Ishikawa (cell line): ENCODE measurements at regions not wholly inside any gene's neighbourhood (a gene's known extent, or its start where the extent isn't known, plus 50 kb on each side); places are given as distances from the start of the nearest gene placed in this dataset.
A peak's percentile ranks its signal among the peaks of the same experiment; 100 is the strongest.

Experiments used
- CEBPB ChIP-seq: IDR thresholded peaks from 2 replicates; pipeline ENCODE4 v1.6.1; 2012
- CREB1 ChIP-seq: IDR thresholded peaks from 2 replicates; pipeline ENCODE4 v1.6.1; 2012; ENCODE audit warnings: low read depth
- EGR1 ChIP-seq: IDR thresholded peaks from 2 replicates; pipeline ENCODE4 v1.6.1; 2012
- EP300 ChIP-seq: IDR thresholded peaks from 2 replicates; pipeline ENCODE4 v1.6.1; 2012; ENCODE audit warnings: borderline replicate concordance
- FOXM1 ChIP-seq: IDR thresholded peaks from 2 replicates; pipeline ENCODE4 v1.6.1; 2012; ENCODE audit warnings: low read depth, borderline replicate concordance
- NFIC ChIP-seq: IDR thresholded peaks from 2 replicates; pipeline ENCODE4 v1.6.1; 2012
- RAD21 ChIP-seq: IDR thresholded peaks from 2 replicates; pipeline ENCODE4 v1.6.1; 2012; ENCODE audit warnings: low read depth
- TAF1 ChIP-seq: IDR thresholded peaks from 2 replicates; pipeline ENCODE4 v1.6.1; 2012; ENCODE audit warnings: low read depth, mild to moderate bottlenecking
- TCF12 ChIP-seq: IDR thresholded peaks from 2 replicates; pipeline ENCODE4 v1.6.1; 2012; ENCODE audit warnings: low read depth
- TEAD4 ChIP-seq: IDR thresholded peaks from 2 replicates; pipeline ENCODE4 v1.6.1; 2012
- YY1 ChIP-seq: IDR thresholded peaks from 2 replicates; pipeline ENCODE4 v1.6.1; 2012; ENCODE audit warnings: low read depth
- ZBTB7A ChIP-seq: IDR thresholded peaks from 2 replicates; pipeline ENCODE4 v1.6.1; 2012; ENCODE audit warnings: low read depth
- TF ChIP-seq, protein P1 (sequence below): IDR thresholded peaks from 2 replicates; pipeline ENCODE4 v1.6.1; 2012
- TF ChIP-seq, protein P2 (sequence below): IDR thresholded peaks from 2 replicates; pipeline ENCODE4 v1.6.1; 2012; ENCODE audit warnings: low read depth, mild to moderate bottlenecking
- TF ChIP-seq, protein P3 (sequence below): IDR thresholded peaks from 2 replicates; pipeline ENCODE4 v1.6.1; 2012

DNA sequence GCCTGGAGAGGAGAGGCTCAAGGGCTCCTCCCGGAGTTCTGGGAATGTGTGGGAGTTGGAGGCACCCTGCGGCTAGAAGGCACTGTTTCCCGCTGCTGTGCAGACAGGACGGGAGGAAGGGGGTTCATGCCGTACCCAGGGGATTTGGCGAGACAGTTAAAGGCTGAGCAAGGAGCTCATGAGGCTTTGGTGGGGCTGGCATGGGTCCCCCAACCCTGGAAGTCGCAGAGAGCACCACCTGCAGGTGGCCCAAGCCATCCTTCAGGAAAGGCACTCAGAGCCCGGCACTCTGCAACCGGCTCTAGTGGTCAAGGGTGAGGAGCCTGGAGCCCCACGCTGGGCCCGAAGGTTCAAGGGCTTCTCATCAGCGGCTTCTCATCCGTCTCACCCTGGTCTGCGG is 138.2 kb downstream of the NPIPB11 start:
- 0 out of 2 replicates have a peak, but pooled peaks have one; percentile 17 for TF ChIP-seq EGR1

DNA sequence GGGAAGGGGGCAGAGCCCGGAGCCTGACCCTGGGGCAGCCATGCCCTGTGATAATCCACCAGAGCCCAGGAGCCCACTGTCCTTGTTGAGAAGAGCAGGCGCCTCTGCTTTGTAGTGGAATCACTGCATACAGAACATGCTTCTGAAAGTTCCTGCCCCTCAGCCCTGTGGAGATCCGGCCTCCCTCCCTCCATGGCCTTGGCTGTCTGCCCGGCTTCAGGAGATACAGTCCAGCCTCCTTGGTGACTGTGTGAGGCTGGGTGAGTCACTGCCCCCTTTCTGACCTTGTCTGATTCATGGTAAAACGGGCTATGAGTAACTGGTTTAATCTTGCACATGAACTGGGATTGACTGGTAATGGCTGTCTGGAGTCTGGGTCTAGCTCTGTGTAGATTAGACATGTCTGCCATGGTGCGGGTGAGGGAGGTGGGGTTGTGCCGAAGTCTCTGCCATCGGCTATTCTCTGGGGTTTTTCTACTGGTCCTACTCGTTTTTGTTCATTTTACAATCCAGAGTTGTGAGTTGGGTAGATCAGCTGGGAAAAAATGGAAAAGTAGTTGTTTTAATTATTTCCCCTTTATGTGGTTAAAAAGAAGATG is 141.2 kb downstream of the NPIPB11 start:
- TF ChIP-seq NFIC = peak; percentile 71

DNA sequence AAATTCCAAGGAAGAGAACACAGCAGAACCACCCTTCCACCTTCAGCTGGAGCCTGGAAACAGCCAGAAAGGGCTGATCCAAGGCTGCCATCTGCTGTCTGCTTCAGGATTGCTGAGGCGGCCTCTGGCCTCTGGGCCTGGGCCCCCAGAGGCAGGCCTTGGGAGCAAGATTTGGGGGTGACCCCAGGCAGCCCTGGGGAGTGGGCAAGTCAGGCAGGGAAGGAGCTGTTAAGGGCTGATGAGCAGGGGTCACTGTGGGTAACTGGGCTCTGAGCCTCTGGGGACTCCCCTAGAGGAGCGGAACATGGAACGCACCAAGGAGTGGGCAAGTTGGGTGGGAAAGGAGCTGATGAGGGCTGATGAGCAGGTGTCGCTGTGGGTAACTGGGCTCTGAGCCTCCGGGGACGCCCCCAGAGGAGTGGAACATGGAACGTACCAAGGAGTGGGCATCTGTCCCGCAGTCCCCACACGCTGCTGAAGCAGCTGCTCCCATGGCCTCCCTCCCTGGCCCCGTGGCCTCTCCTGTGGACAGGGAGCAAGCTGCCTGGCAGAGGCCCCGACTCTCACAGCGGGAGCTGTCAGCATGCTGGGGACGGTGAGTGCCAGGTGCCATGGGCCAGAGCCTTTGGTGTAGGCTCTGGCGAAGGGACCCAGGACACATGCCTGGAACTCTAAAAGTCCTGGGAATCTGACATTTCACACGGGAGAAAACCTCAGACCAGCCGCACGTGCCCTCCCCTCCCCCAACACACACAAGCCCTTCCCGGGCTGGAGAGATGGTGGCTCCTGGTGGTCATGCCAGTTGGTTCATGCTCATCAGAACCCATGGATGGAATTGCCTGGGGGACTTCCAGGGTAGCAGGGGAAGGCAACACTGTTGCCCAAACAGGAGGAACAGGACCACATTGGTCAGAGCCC is 148.8 kb downstream of the NPIPB11 start:
- TF ChIP-seq RAD21 = peak; percentile 61

DNA sequence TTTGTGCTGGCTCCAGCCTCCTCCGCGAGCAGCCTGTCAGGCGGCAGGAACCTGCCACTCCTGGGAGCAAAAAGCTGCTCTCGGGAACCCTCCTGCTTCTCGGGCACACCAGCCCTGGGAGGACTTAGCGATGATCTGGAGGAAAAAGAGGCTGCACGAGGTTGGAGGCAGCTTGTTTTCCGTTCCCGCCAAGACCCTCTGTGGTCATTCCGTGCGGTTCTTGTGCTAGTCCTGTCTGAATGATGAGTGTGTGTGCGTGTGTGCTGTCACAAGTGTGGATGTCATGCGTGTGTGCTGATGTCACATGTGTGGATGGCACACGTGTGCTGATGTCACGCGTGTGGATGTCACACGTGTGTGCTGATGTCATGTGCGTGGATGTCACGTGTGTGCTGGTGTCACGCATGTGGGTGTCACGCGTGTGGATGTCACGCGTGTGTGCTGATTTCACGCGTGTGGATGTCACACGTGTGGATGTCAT is 150.0 kb downstream of the NPIPB11 start:
- TF ChIP-seq EP300 = no peak
- TF ChIP-seq EGR1 = no peak
- TF ChIP-seq CREB1 = no peak
- no peak for TF ChIP-seq TEAD4
- TF ChIP-seq YY1 = no peak

DNA sequence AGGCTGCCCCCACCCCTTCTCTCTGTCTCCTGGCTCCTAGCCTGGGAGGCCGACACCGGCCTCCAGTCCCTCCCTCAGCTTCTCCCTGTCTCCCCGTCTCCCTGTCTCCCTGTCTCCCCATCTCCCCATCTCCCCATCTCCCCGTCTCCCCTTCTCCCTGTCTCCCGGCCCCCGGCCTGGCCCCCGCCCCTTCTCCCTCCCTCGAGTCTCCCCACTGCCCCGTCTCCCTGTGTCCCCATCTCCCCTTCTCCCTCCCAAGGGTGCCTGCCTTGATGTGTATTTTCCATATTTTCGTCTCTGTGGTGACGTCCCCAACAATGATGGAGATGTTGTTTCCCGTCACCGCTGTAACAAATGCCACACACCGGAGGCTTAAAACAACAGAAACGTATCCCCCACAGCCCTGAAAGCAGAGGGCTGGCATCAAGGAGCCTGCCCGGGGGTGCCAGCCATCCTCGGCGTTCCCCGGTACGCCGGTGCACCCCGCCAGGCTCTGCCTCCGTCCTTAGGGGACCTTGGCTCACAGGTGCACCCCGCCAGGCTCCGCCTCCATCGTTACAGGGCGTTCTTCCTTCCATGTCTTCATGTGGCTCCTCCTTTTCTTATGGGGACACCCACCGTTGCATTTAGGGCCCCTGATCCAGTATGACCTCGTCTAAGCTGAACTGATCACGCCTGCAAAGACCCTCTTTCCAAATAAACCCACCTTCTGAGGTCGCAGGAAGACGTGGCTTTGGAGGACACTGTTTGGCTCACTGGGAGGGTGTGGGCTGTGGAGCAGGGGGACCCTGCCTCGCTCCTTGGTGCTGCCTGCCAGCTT is 151.6 kb downstream of the NPIPB11 start:
- no peak for TF ChIP-seq YY1

DNA sequence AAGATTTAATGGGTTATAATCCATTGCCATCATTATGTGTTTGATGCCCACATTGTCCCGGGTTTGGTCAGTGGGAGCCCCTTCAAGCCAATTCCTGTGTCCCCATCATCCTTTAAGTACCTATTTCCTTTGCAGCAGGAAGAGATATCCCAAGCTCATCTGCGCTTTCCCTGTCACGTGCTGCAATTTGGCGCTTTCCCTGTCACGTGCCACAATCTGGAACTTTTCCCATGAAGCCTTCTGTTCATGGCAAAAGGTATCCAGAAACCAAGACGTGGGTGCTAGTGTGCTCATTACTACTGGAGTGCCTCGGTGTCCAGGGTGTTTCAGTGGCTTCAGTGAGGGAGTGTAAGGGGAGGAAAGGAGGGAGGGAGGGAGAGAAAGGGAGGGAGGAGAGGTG is 168.5 kb downstream of the NPIPB11 start:
- TF ChIP-seq EP300 (no peak), FOXM1 (no peak), YY1 (no peak), TCF12 (no peak), TEAD4 (no peak)
- TF ChIP-seq, protein P1, sequence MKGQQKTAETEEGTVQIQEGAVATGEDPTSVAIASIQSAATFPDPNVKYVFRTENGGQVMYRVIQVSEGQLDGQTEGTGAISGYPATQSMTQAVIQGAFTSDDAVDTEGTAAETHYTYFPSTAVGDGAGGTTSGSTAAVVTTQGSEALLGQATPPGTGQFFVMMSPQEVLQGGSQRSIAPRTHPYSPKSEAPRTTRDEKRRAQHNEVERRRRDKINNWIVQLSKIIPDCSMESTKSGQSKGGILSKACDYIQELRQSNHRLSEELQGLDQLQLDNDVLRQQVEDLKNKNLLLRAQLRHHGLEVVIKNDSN = peak; percentile 46; the same call in 1 of the 2 replicates

DNA sequence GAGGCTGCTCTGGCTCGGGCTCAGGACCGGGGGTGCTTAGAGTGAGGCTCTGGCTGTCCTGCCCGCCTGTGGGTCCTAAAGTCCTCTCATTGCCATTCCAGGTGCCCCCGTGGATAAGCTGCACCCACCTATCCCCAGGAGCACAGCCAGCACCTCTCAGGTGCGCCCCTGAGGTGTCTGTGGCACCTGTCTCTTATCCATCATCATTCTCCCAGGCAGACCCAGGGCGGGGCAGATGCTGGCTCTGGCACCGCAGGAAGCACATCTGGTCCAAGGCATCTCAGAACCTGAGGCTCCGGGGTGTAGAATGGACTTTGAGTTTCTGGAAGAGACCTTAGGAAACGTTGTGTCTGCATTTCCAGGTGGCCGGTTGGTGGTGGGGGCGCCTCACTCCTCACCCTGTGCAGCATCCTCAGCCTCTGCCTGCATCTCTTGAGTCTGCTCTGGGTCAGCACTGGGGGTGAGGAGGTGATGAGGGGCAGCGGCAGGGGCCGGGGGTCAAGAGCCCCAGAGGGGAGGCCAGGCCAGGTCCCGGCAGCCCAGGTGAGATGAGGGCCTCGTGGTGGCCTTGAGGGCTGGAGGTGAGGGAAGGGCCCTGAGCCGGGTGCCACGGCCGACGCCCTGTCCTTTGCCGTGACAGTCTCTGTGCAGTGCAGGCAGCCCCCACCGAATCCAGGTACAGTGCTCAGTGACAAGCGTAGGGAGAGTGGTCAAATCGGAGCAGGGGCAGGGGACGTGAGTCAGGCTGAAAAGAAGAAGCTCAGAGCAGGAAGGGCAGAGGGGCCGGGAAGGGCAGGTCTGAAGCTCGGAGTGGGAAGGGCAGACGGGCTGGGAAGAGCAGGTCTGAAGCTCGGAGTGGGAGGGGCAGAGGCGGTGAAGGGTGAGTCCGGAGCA is 173.5 kb downstream of the NPIPB11 start:
- TF ChIP-seq ZBTB7A (no peak), TAF1 (no peak), RAD21 (no peak), NFIC (no peak), CEBPB (no peak), EGR1 (no peak), TCF12 (no peak), TEAD4 (no peak), CREB1 (no peak), YY1 (no peak), EP300 (no peak), FOXM1 (no peak)
- TF ChIP-seq, protein P1 = no peak
- TF ChIP-seq, protein P2, sequence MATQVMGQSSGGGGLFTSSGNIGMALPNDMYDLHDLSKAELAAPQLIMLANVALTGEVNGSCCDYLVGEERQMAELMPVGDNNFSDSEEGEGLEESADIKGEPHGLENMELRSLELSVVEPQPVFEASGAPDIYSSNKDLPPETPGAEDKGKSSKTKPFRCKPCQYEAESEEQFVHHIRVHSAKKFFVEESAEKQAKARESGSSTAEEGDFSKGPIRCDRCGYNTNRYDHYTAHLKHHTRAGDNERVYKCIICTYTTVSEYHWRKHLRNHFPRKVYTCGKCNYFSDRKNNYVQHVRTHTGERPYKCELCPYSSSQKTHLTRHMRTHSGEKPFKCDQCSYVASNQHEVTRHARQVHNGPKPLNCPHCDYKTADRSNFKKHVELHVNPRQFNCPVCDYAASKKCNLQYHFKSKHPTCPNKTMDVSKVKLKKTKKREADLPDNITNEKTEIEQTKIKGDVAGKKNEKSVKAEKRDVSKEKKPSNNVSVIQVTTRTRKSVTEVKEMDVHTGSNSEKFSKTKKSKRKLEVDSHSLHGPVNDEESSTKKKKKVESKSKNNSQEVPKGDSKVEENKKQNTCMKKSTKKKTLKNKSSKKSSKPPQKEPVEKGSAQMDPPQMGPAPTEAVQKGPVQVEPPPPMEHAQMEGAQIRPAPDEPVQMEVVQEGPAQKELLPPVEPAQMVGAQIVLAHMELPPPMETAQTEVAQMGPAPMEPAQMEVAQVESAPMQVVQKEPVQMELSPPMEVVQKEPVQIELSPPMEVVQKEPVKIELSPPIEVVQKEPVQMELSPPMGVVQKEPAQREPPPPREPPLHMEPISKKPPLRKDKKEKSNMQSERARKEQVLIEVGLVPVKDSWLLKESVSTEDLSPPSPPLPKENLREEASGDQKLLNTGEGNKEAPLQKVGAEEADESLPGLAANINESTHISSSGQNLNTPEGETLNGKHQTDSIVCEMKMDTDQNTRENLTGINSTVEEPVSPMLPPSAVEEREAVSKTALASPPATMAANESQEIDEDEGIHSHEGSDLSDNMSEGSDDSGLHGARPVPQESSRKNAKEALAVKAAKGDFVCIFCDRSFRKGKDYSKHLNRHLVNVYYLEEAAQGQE = no peak
- TF ChIP-seq, protein P3, sequence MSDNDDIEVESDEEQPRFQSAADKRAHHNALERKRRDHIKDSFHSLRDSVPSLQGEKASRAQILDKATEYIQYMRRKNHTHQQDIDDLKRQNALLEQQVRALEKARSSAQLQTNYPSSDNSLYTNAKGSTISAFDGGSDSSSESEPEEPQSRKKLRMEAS = no peak

DNA sequence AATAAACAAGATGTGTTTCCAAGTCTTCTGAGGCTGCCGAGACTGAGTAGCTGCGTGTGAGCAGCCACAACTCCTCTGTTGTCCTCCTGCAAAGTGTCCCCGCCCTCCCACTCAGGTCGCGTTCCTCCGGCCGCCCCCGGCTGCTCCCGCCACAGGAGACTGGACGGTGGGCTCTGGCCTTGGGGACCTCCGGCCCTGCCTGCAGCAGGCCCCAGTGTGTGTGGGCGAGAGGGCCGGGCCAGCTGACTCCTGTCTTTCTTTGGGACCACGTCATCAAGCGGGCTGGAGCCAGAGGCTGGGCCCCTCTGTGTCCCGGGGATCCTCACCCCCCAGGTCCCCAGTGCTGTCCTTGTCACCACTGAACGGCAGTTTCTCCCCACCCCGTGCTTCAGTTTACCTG is 175.3 kb downstream of the NPIPB11 start:
- TF ChIP-seq, protein P3 = no peak
- no peak for TF ChIP-seq RAD21
- TF ChIP-seq FOXM1 = no peak
- no peak for TF ChIP-seq CEBPB
- TF ChIP-seq ZBTB7A = no peak
- TF ChIP-seq, protein P1 = no peak
